ENCODE measurements at regions not wholly inside any gene's neighbourhood (a gene's known extent, or its start where the extent isn't known, plus 50 kb on each side); places are given as distances from the start of the nearest gene placed in this dataset.

GRCh38 chr3:148079370-148079769, 618.3 kb upstream of the AGTR1 start:
- no peak for DNase-seq (ENCODE audit: insufficient read length)
- TF ChIP-seq POLR2AphosphoS5 (IDR thresholded peaks at IDR 0.05; ENCODE audit: low read depth, low read length) = no peak
- FAIRE-seq = peak; percentile 44

GRCh38 chr3:148081926-148082325, 615.8 kb upstream of the AGTR1 start:
- FAIRE-seq = no peak

GRCh38 chr3:148082506-148083280, 615.0 kb upstream of the AGTR1 start:
- DNase-seq (ENCODE audit: insufficient read length) (no peak), FAIRE-seq (no peak)
- TF ChIP-seq TAF1 (IDR thresholded peaks at IDR 0.05; ENCODE audit: borderline replicate concordance, low read depth, low read length) = no peak
- no peak for TF ChIP-seq POLR2A (IDR thresholded peaks at IDR 0.05; ENCODE audit: low read depth, low read length)
- no peak for TF ChIP-seq POLR2AphosphoS5 (IDR thresholded peaks at IDR 0.05; ENCODE audit: low read depth, low read length)

More at GRCh38 chr3:148081926-148082325, 615.8 kb upstream of the AGTR1 start:
- DNase-seq (ENCODE audit: insufficient read length) = no peak
- TF ChIP-seq TAF1 (IDR thresholded peaks at IDR 0.05; ENCODE audit: borderline replicate concordance, low read depth, low read length) = no peak
- no peak for TF ChIP-seq POLR2AphosphoS5 (IDR thresholded peaks at IDR 0.05; ENCODE audit: low read depth, low read length)
- TF ChIP-seq POLR2A (IDR thresholded peaks at IDR 0.05; ENCODE audit: low read depth, low read length) = no peak

- no peak for TF ChIP-seq TAF1 (IDR thresholded peaks at IDR 0.05; ENCODE audit: borderline replicate concordance, low read depth, low read length)
- no peak for TF ChIP-seq POLR2A (IDR thresholded peaks at IDR 0.05; ENCODE audit: low read depth, low read length)
- TF ChIP-seq POLR2AphosphoS5 (IDR thresholded peaks at IDR 0.05; ENCODE audit: low read depth, low read length) = no peak
- DNase-seq (ENCODE audit: insufficient read length) = no peak
- FAIRE-seq = no peak
These were observed 614.0 kb upstream of the AGTR1 start for GRCh38 chr3:148083526-148084182.

- no peak for DNase-seq (ENCODE audit: insufficient read length)
- peak; percentile 82 for FAIRE-seq
- no peak for TF ChIP-seq POLR2AphosphoS5 (IDR thresholded peaks at IDR 0.05; ENCODE audit: low read depth, low read length)
- TF ChIP-seq POLR2A (IDR thresholded peaks at IDR 0.05; ENCODE audit: low read depth, low read length) = no peak
- TF ChIP-seq TAF1 (IDR thresholded peaks at IDR 0.05; ENCODE audit: borderline replicate concordance, low read depth, low read length) = no peak
These were observed 612.8 kb upstream of the AGTR1 start for GRCh38 chr3:148084931-148085330.

GRCh38 chr3:148087601-148088371, 609.9 kb upstream of the AGTR1 start:
- FAIRE-seq = no peak
- no peak for TF ChIP-seq POLR2A (IDR thresholded peaks at IDR 0.05; ENCODE audit: low read depth, low read length)
- TF ChIP-seq TAF1 (IDR thresholded peaks at IDR 0.05; ENCODE audit: borderline replicate concordance, low read depth, low read length) = no peak
- TF ChIP-seq POLR2AphosphoS5 (IDR thresholded peaks at IDR 0.05; ENCODE audit: low read depth, low read length) = no peak
- DNase-seq (ENCODE audit: insufficient read length) = no peak

- TF ChIP-seq POLR2A (IDR thresholded peaks at IDR 0.05; ENCODE audit: low read depth, low read length) (no peak), POLR2AphosphoS5 (IDR thresholded peaks at IDR 0.05; ENCODE audit: low read depth, low read length) (no peak), TAF1 (IDR thresholded peaks at IDR 0.05; ENCODE audit: borderline replicate concordance, low read depth, low read length) (no peak)
- DNase-seq (ENCODE audit: insufficient read length) = no peak
- FAIRE-seq = no peak
These were observed 608.5 kb upstream of the AGTR1 start for GRCh38 chr3:148089171-148089570.

- TF ChIP-seq POLR2A (IDR thresholded peaks at IDR 0.05; ENCODE audit: low read depth, low read length) (no peak), TAF1 (IDR thresholded peaks at IDR 0.05; ENCODE audit: borderline replicate concordance, low read depth, low read length) (no peak), POLR2AphosphoS5 (IDR thresholded peaks at IDR 0.05; ENCODE audit: low read depth, low read length) (no peak)
- FAIRE-seq = no peak
- no peak for DNase-seq (ENCODE audit: insufficient read length)
These were observed 607.5 kb upstream of the AGTR1 start for GRCh38 chr3:148090156-148090555.

GRCh38 chr3:148092624-148093347, 604.9 kb upstream of the AGTR1 start:
- no peak for FAIRE-seq
- TF ChIP-seq POLR2AphosphoS5 (IDR thresholded peaks at IDR 0.05; ENCODE audit: low read depth, low read length) (no peak), TAF1 (IDR thresholded peaks at IDR 0.05; ENCODE audit: borderline replicate concordance, low read depth, low read length) (no peak), POLR2A (IDR thresholded peaks at IDR 0.05; ENCODE audit: low read depth, low read length) (no peak)

GRCh38 chr3:148093753-148094152, 604.0 kb upstream of the AGTR1 start:
- TF ChIP-seq POLR2AphosphoS5 (IDR thresholded peaks at IDR 0.05; ENCODE audit: low read depth, low read length) = no peak
- no peak for TF ChIP-seq POLR2A (IDR thresholded peaks at IDR 0.05; ENCODE audit: low read depth, low read length)
- TF ChIP-seq TAF1 (IDR thresholded peaks at IDR 0.05; ENCODE audit: borderline replicate concordance, low read depth, low read length) = no peak
- FAIRE-seq = no peak
- DNase-seq (ENCODE audit: insufficient read length) = no peak

More at GRCh38 chr3:148092624-148093347, 604.9 kb upstream of the AGTR1 start:
- DNase-seq (ENCODE audit: insufficient read length) = no peak

GRCh38 chr3:148095962-148096361, 601.7 kb upstream of the AGTR1 start:
- no peak for DNase-seq (ENCODE audit: insufficient read length)
- FAIRE-seq = no peak
- TF ChIP-seq TAF1 (IDR thresholded peaks at IDR 0.05; ENCODE audit: borderline replicate concordance, low read depth, low read length) (no peak), POLR2AphosphoS5 (IDR thresholded peaks at IDR 0.05; ENCODE audit: low read depth, low read length) (no peak), POLR2A (IDR thresholded peaks at IDR 0.05; ENCODE audit: low read depth, low read length) (no peak)
